ENCODE measurements at regions not wholly inside any gene's neighbourhood (a gene's known extent, or its start where the extent isn't known, plus 50 kb on each side); places are given as distances from the start of the nearest gene placed in this dataset.

DNA sequence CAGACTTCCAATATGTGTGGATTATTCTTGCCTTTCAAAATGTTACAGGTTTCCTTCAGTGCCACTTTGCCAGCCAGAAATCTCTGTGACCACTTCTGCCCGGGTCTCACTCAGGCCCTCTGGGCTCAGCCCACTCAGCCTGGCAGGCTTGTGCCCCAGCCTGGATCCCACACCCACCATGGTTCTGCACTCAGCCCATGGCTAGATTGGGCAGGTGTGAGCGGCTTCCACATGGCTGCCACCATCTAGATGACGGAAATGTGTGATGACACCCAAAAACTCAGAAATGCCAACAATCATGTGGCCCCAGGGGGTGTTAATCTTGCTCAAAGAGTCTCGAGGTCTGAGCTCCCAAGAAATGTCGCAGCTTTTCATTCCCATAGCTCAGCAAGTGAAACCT is 1097.5 kb upstream of the SLC39A10 start:
- Mint-ChIP-seq H3K36me3 (ENCODE audit: insufficient read depth, unreplicated experiment) (no peaks in the 10 kb centered on the region), H3K9me3 (ENCODE audit: unreplicated experiment) (peaks cover 9% of the 10 kb centered on the region), H3K4me1 (ENCODE audit: insufficient read depth, unreplicated experiment) (no peaks in the 10 kb centered on the region), H3K4me3 (ENCODE audit: unreplicated experiment) (no peak overlapping the region), H3K27me3 (ENCODE audit: insufficient read depth, unreplicated experiment) (no peaks in the 10 kb centered on the region), H3K27ac (ENCODE audit: low read depth, unreplicated experiment) (no peak overlapping the region)
- TF ChIP-seq, protein P1, sequence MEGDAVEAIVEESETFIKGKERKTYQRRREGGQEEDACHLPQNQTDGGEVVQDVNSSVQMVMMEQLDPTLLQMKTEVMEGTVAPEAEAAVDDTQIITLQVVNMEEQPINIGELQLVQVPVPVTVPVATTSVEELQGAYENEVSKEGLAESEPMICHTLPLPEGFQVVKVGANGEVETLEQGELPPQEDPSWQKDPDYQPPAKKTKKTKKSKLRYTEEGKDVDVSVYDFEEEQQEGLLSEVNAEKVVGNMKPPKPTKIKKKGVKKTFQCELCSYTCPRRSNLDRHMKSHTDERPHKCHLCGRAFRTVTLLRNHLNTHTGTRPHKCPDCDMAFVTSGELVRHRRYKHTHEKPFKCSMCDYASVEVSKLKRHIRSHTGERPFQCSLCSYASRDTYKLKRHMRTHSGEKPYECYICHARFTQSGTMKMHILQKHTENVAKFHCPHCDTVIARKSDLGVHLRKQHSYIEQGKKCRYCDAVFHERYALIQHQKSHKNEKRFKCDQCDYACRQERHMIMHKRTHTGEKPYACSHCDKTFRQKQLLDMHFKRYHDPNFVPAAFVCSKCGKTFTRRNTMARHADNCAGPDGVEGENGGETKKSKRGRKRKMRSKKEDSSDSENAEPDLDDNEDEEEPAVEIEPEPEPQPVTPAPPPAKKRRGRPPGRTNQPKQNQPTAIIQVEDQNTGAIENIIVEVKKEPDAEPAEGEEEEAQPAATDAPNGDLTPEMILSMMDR (IDR thresholded peaks at IDR 0.05; ENCODE audit: unreplicated experiment), result no peak
- intact Hi-C loops (cut with micrococcal nuclease), result no loop called here
- ChIA-PET CTCF (no interaction called here), POLR2A (interaction anchor here (0.6 kb wide), 1 partner anchor 1379 kb away, joined by 3 read pairs; no protein-coding TSS in a partner anchor)
- no peak for DNase-seq (ENCODE audit: unreplicated experiment)
- BruUV-seq (replicated peaks), result no TSS peak

GRCh38 chr2:194557993-194558392 is 1099.0 kb upstream of the SLC39A10 start:
- H3K4me3 Mint-ChIP-seq (ENCODE audit: unreplicated experiment), result no peak overlapping the region
- peaks cover 9% of the 10 kb centered on the region for H3K9me3 Mint-ChIP-seq (ENCODE audit: unreplicated experiment)
- ChIA-PET CTCF (no interaction called here), POLR2A (interaction anchor here (0.5 kb wide), 1 partner anchor 1666 kb away, joined by 3 read pairs; no protein-coding TSS in a partner anchor)
- no peaks in the 10 kb centered on the region for H3K27me3 Mint-ChIP-seq (ENCODE audit: insufficient read depth, unreplicated experiment)
- no peak for DNase-seq (ENCODE audit: unreplicated experiment)
- no peaks in the 10 kb centered on the region for H3K36me3 Mint-ChIP-seq (ENCODE audit: insufficient read depth, unreplicated experiment)
- no peak overlapping the region for H3K27ac Mint-ChIP-seq (ENCODE audit: low read depth, unreplicated experiment)
- intact Hi-C loops (cut with micrococcal nuclease), result no loop called here
- BruUV-seq (replicated peaks), result no TSS peak
- H3K4me1 Mint-ChIP-seq (ENCODE audit: insufficient read depth, unreplicated experiment), result no peaks in the 10 kb centered on the region
- TF ChIP-seq, protein P1 (IDR thresholded peaks at IDR 0.05; ENCODE audit: unreplicated experiment), result no peak

DNA sequence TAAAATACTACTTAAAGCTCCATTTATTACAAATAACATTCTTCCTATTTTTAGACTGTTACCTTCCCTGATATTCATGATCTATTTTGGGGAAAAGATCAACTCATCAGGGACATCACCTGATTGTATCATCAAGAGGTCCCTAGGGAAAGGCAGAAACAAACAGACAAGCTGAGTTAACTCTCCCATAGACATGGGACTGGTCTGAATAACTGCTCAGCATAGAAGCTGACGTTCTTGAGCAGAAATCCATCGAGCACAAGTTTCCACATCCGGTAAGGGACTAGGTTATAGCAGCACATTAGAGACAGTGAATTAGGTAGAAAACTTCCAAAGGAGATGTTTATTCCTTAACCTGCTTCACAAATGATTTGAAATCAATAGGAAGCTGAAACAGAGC is 1100.4 kb upstream of the SLC39A10 start:
- intact Hi-C loops (cut with micrococcal nuclease), result no loop called here
- Mint-ChIP-seq H3K9me3 (ENCODE audit: unreplicated experiment) (peaks cover 9% of the 10 kb centered on the region), H3K27ac (ENCODE audit: low read depth, unreplicated experiment) (no peak overlapping the region), H3K4me1 (ENCODE audit: insufficient read depth, unreplicated experiment) (no peaks in the 10 kb centered on the region), H3K27me3 (ENCODE audit: insufficient read depth, unreplicated experiment) (no peaks in the 10 kb centered on the region), H3K4me3 (ENCODE audit: unreplicated experiment) (no peak overlapping the region), H3K36me3 (ENCODE audit: insufficient read depth, unreplicated experiment) (no peaks in the 10 kb centered on the region)
- no TSS peak for BruUV-seq (replicated peaks)
- ChIA-PET CTCF (interaction anchor here (0.6 kb wide), 1 partner anchor 134 kb away, joined by 3 read pairs; no protein-coding TSS in a partner anchor), POLR2A (no interaction called here)
- DNase-seq (ENCODE audit: unreplicated experiment), result no peak
- TF ChIP-seq, protein P1 (IDR thresholded peaks at IDR 0.05; ENCODE audit: unreplicated experiment), result no peak

DNA sequence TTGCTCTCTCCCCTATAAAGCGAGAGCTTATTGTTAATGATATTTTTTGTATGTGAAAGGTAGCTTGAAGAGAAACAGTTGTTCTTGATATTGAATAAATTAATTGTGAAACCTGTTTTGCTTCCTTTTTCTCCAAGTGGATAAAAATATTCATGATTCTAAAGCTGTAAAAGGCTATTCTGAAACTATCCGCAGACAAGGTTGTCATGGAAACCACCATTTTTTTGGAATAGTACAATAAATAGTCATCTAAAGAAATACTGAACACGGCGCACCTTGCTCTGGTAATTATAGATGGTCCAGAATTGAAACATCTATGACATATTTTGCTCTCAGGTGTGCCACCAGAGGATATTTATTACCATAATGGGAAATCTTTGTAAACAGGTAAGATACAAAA is 1103.0 kb upstream of the SLC39A10 start:
- BruUV-seq (replicated peaks), result no TSS peak
- H3K27me3 Mint-ChIP-seq (ENCODE audit: insufficient read depth, unreplicated experiment), result no peaks in the 10 kb centered on the region
- H3K4me1 Mint-ChIP-seq (ENCODE audit: insufficient read depth, unreplicated experiment), result peaks cover 9% of the 10 kb centered on the region
- TF ChIP-seq, protein P1 (IDR thresholded peaks at IDR 0.05; ENCODE audit: unreplicated experiment), result no peak
- H3K27ac Mint-ChIP-seq (ENCODE audit: low read depth, unreplicated experiment), result no peak overlapping the region
- H3K4me3 Mint-ChIP-seq (ENCODE audit: unreplicated experiment), result no peak overlapping the region
- POLR2A ChIA-PET, result no interaction called here
- no peaks in the 10 kb centered on the region for H3K36me3 Mint-ChIP-seq (ENCODE audit: insufficient read depth, unreplicated experiment)
- CTCF ChIA-PET, result interaction anchor here (0.8 to 1.5 kb wide), 2 partner anchors 10 to 1107 kb away, joined by 3 to 4 read pairs; no protein-coding TSS in a partner anchor
- H3K9me3 Mint-ChIP-seq (ENCODE audit: unreplicated experiment), result no peaks in the 10 kb centered on the region
- no peak for DNase-seq (ENCODE audit: unreplicated experiment)
- intact Hi-C loops (cut with micrococcal nuclease), result no loop called here
